NOMO-1 (cell line): ENCODE measurements at regions not wholly inside any gene's neighbourhood (a gene's known extent, or its start where the extent isn't known, plus 50 kb on each side); places are given as distances from the start of the nearest gene placed in this dataset.

ENCODE experiments used
- DNase-seq, 2 experiments: peaks; one replicate each; lab custom pipeline; 2025; ENCODE audit not compliant: unreplicated experiment in 2 of 2; lab: John Stamatoyannopoulos, UW

DNA sequence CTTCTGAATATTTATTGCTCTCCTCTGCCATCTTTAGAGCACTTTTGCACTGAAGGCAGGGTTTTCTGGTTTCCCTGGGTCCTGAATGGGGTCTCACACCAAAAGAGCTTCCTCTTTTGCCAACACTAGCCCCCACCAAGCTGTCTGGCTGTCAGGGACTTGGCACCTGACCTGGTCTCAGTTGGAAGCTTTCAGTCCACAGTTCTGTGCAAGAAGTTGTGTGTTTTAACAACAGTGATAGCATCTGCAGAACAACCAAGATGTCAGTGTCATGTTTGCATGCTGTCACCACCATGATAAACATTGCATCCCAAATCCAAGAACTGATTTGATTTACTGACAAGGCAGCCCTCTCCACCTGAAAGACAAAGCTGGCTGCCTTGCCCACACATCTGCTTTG, 448.5 kb upstream of the CCL2 start:
- DNase-seq: no peak

DNA sequence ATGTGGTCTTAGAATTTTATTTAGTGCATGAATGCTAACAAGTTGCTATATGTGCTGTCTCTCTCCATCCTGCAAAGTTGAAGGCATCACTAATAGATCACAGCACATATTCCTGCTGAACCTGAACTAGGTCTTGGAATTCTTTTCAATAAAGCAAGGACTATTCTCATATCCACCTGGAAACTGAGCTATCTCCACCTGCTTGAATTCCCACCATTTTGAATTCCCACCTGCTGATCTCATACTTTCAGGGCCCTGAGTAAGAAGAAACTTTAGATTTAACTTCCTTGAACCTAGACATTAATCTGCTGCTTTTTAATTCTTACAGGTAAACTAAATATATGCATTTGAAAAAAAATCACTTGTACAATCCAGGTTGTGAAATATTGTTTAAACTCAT, 445.3 kb upstream of the CCL2 start:
- DNase-seq: no peak

DNA sequence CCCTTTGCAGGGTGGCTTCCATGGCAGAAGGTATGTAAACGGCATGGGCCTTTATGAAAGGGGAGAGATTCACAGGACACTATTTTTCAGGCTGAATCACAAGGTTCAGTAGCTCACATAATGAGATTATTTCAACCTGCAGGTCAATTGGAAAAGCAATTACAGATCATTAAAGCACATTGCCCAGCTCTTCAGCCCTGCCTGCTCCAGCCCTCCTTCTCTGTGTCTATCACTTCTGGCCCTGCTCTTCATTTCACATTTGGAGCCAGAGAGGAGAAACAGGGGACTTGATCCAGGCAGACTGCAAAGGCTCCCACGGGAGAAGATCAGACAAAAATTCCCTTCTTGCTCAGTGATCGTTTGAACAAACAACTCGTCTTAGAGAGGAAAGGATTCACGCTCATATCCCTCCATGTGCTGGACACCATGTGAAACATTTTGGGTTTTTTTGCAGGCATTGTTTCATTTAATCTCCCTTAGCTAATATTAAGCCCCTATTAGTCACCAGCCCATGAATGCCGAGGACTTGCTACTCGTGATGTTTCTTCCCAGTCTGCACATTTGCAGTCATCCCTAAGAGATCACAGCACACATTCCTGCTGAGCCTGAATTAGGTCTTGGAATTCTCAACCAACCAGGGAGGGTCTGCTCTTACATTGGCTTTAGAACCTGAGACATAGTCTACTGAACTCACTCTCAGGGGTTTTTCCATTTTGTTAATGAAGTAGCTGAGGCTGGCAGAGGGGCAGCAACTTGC, 443.9 kb upstream of the CCL2 start:
- DNase-seq: no peak

DNA sequence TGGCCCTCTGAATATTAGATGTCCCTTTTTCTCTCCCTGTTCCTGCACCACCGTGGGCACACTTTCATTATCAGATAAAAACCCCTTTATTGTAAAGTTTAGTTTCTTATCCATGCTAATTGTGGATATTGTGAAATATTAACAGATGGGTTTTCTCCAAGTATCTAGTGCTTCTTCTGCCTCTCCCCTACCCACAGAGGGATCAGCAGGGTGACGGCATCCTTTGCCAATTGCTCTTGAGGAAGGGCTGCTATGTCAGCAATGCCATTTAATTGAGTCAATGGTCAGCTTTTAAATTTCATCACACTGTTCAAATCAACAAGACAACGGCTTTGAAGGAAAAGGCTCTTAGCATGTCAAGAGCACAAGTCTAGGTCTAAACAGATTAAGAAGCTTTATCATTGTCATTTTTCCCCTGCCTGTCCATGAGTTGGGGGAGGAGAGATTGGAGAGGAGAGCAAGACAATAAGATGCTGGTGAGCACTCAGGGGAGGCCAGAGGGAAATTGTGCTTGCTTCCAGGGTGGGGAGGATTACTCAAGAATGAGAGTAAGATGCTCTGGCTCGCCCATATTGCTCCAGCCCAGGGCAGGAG, 443.0 kb upstream of the CCL2 start:
- no peak for DNase-seq

DNA sequence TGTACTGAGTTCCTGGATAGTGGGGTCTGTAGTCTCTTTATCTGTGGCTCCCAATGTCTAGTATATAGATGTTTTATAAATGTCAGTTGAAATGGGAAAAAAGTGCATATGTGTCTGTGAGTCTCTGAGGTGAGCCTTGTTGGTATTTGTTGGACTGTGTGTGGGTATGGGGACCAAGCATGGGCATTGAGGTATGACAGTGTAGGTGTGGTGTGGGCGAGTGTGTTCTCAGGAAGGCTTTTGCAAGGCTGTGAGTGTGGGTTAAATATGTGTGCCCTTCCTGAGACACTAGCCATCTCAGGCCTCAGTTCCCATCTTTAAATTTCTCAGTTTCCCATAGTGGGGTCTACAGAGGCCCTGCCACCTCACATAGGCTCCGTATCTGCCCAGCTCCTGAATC, 440.2 kb upstream of the CCL2 start:
- DNase-seq: no peak

DNA sequence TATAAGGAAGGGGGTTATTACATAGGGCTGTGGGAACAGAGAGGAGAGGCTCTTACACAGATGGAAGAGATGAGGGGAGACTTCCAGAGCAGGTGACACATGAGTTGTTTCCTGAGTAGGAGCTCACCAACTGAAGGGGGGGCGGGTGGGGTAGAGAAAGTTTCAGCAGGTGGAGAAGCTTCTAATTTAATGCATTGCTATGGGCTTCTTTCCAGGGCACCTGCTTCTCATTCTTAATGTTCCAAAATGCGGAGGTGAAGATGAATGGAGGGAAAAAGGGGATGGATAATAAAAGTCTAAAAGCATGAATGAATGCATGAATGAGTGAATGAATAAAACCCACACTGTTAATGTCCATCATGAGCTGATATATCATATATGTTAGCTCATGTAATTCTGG, 439.0 kb upstream of the CCL2 start:
- no peak for DNase-seq

DNA sequence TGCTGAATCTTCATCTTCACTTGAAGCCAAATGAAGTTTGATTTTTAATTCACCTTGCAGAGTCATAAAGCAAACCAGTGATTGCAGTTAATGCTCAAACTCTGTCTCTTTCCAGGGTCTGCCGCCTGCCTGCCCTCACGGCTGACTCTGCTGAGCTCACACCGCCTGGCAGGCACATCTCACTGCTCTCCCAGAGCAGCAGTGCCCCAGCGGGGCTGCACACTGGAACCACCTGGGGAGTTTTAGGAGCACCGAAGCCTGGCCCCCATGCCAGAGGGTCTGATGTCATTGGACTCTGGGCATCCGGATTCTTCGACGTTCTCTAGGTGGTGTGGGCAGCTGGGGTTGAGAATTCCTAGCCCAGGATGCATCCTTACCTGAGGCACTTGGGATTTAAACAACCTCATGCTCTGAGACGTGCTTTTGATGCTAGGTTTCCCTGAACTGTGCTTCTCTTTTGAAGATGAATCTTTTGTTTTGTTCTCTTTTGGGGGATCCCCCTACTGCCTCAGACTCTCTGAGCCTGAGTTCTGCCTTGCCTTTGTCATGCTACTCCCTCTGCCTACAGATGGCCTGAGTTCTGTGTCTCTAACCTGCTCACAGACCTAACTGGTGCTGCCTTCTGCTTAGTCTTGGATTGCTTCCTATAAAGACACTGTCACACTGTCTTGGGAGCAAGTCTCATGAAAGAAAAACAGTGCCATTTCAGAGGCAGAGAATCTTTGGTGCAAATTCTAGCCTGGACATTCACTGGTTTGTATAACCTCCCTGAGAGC, 438.1 kb upstream of the CCL2 start:
- DNase-seq: no peak

DNA sequence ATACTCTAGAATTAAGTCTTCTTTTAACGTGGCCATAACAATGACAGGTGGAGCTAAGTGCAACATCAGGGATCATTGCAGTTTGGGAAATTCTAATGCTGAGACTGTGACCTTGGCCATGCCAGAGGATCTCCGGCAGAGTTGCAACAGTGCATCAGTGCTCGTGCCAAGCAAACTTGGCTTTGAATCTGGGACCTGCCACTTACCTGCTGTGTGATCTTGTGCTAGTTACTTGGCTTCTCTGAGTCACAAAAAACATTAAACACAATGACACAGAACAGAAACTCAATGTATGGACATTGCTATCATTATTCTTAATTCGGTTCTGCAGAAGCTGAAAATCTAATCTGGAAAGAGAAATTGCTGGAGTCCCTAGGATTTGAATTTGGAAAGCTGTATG, 435.5 kb upstream of the CCL2 start:
- DNase-seq: no peak

DNA sequence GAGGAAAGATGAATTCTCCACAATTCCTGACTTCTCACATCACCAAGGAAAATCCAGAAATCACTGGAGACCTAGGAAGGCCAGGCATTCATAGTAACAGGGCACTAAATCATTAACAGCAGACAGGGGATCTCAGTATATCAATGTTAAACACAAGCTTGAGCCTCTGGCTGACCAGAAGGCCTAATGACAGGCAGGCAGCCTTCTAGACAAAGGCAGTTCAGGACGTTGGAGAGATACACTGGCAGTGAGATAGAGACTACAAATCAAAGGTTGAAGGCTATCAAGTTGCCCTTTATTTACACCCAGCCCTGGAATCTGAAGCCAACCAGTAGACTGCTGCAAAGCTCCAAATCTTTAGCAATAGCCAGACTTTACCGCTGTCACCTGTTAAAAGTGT, 422.8 kb upstream of the CCL2 start:
- no peak for DNase-seq

DNA sequence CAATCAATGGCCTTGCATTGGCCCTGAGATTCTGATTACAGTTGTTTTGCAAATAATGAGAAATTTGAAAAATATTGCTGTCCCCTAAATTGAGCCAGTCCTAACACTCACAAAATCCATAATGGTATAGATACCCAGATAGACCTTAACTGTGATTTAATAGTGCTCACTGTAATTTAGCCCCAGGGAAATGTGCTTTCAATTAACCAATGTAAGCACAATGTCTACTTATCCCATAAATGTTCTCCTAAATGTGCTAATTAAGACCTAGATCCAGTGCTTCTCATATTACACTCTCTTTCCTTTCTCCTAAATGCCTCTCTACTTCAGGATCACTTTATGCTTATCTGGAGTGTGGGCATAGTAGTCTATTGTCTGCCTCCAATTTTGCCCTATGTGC, 417.8 kb upstream of the CCL2 start:
- no peak for DNase-seq

DNA sequence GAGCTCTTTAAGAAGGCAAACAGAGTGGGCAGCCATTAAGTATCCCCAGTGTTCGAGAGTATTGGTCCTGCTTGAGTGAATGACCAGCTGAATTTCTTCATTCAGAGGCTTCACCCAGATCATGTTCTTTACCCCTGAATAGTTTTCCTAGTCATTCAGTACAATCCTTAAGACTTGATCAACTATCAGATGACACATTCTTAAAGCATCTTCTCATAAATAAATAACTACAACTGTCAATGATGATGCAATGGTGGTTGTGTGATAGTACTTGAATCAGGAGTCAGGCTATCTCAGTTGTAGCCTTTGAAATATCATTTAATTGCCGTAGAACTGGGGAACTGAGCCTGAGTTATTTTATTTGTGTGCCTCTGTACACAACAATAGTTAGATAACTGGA, 416.8 kb upstream of the CCL2 start:
- no peak for DNase-seq

DNA sequence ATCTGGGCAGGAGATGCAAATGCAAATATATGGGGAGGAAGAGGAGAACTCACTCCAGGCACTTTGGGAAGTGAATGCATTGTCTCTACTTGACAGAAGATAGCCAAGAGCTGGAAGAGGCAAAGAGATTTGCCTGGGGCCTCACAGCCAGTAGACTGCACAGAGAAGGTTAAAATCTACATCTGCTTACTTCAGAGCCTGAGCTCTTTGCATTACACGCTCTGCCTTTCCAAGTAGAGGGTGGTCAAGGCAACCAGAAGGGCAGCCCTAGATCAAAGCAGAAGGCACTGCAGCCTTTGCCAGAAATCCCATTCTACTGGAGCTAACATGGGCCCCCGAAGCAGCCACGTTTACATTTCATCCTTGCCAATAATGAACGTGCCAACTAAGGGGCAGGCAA, 407.2 kb upstream of the CCL2 start:
- no peak for DNase-seq

DNA sequence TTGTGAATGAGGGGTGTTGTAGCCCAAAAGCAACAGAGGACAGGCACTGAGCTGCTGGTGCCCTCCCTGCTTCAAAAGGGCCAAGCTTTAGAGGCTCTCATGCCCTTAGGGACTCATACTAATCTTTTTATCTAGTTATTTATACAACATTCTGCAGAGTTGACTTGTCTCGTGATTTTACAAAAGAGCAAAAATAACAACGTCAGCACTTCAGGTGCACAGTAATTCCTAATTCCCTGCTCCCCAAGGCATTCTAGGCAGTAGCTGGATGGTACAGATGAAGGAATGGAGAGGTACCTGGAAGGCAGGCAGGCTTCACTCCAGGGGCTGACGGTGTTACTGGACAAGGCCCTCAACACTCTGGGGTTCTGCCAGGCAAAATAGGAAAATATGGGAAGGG, 406.7 kb upstream of the CCL2 start:
- DNase-seq: no peak

DNA sequence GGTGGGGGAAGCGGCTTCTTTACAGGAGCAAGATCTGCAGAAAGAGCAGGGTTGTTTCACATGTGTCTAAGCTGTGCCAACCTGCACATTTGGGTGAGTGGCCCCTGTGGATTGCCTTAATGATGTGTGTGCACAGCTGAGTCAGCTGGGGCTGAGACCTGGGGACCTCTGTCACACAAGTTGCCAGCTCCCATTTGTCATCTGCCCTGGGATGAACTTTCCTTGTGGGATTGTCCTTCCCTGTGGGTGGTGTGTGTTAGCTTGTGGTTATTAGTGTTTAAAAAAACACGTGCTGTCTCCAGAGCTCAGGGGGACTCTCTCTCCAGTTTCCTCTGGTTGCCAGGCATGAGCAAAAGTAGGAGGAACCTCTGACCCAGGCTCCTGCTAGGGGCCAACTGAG, 400.5 kb upstream of the CCL2 start:
- DNase-seq: no peak

DNA sequence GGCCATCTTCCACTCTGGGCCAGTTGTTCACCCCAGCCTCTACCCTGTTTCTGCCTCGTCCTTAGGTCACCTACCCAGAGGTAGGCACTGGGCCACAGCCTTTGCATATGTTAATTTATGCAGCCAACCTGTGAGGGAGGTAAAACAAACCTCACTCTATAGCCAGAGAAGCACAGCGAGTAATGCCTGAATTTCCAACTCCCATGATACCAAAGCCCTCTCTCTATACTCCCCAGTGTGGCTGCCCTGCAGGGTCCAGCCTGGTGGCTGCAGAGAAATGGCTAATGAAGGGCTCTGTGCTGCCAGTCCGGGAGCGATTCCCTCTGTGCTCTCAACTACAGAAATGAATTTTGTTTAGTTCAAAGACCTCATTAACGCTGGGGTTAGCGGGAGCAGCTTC, 397.0 kb upstream of the CCL2 start:
- no peak for DNase-seq

DNA sequence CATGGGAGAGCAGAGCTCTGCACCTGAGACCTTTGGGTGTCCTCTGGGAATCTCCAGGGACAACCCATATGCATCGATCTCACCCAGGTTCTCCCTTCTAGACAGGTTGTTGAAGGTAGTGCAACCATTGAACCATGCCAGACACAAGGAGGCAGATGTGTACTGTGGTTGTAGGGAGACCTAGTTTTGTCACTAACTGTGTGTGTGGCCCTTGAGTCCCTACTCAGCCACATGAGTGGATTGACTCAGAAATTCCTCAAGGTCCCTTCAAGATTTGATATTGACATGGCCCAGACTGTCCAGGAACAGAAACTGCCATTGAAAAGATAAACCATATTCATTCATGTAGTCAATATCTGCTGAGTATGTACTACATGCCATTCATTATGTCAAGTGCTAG, 396.4 kb upstream of the CCL2 start:
- DNase-seq: no peak

DNA sequence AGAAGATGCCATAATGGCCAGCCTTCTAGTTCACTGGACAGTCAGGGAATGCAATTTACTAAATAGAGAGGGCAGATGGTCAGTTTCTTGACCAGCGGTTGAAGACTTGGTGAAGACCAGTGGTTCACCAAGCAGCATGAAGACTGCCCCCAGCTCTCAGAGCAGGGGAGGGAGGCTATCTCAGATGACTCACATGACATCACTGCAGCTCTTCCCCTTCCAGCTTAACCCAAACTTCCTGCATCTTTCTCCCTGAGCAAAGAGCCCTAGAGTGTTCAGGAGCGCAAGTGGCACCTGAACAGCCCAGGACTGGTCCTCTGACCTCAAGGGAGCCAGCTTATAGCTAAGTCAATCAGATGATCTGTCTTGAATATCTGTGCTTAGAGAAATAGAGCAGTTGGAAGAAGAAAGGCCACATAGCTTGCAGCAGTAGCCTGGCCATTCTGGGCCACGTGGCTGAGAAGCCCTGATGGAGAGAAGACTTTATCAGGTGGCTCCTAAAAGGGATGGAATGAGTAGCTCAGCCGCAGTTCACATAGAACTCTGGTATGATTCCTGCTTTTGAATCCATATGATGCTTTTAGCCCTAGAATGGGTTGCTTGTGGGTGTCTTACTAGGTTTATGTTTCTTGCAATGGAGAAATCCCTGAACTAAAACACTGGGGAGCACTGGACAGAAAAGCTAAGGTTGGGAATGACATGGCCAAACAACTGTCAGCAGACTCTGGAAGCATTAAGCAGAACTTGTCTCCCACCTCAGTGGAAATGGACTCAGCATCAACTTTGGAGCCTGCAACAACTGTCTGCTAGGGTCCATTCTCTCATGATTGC, 392.1 kb upstream of the CCL2 start:
- DNase-seq: no peak

DNA sequence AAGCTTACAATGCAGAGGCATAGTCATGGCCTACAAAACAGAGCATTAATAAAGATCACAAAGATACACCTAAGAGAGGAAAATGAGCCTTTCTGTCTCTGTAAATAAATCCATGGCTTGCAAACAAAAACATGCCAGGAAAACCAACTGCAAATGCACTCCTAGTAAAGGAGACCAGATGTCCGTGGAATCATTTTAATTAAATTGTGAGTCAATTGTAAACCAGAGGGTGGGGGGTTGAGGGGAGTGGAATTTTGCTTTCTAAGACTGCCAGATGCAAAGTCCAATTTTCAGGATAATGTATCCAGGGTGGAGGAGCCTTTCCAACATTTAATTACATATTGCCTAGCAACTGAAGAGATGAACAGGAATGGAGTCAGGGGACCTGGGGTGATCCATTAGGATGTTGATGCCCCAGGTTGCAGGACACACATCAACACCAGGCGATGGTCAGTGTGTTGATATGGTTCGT, 390.3 kb upstream of the CCL2 start:
- no peak for DNase-seq

DNA sequence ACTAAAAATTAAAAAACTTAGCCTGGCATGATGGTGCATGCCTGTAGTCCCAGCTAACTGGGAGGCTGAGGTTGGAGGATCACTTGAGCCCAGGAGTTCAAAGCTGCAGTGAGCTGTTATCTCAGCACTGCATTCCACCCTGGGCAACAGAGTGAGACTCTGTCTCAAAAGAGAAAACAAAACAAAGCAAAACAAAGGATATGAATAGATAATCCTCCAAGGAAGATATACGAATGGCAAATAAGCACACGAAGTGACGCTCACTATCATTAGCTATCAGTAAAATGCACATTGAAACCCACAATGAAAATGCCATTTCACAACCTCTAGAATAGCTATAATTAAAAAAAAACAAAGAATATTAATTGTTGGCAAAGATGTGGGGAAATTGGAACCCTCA, 386.2 kb upstream of the CCL2 start:
- no peak for DNase-seq

DNA sequence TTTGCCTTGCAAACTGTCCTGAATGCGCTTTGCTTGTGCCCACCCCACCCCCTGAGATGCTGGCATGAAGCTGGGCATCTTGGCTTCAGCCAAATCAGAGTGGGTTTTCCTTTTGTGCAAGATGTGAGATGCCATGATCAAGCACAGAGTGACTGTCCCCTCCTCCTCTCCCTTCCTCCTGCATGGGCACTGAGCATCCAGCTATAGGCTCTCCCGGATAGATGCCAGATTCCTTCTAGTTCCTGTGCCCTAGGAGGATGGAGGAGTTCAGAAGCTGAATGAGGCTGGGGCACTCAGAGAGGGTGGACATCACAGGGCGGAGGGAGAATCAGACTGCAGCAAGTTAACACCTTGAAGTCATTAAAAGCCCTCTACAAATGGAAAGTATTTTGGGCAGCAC, 384.1 kb upstream of the CCL2 start:
- DNase-seq: no peak
